HEK293 (cell line): ENCODE measurements at regions not wholly inside any gene's neighbourhood (a gene's known extent, or its start where the extent isn't known, plus 50 kb on each side); places are given as distances from the start of the nearest gene placed in this dataset.

ENCODE experiments used
- CTCF ChIP-seq: fragments of 450-650 bp; formaldehyde crosslinking; IDR thresholded peaks from 2 replicates; pipeline ENCODE4 v1.5.1; 2016; ENCODE audit warnings: missing biosample characterization, missing genetic modification characterization
- KLF8 ChIP-seq: fragments of 450-650 bp; formaldehyde crosslinking; IDR thresholded peaks from 2 replicates; pipeline ENCODE4 v1.5.1; 2016; ENCODE audit warnings: missing biosample characterization, missing genetic modification characterization
- ZBTB1 ChIP-seq: fragments of 450-650 bp; formaldehyde crosslinking; IDR thresholded peaks from 2 replicates; pipeline ENCODE4 v1.5.1; 2016; ENCODE audit warnings: missing biosample characterization, missing genetic modification characterization
- ZNF350 ChIP-seq: fragments of 450-650 bp; formaldehyde crosslinking; IDR thresholded peaks from 2 replicates; pipeline ENCODE4 v1.5.0; 2017; ENCODE audit warnings: missing biosample characterization, mild to moderate bottlenecking, missing genetic modification characterization
- TF ChIP-seq, protein P1 (sequence below): fragments of 450-650 bp; formaldehyde crosslinking; IDR thresholded peaks from 2 replicates; pipeline ENCODE4 v1.5.1; 2016; ENCODE audit warnings: missing biosample characterization, missing genetic modification characterization, low read depth

- TF ChIP-seq, protein P1, sequence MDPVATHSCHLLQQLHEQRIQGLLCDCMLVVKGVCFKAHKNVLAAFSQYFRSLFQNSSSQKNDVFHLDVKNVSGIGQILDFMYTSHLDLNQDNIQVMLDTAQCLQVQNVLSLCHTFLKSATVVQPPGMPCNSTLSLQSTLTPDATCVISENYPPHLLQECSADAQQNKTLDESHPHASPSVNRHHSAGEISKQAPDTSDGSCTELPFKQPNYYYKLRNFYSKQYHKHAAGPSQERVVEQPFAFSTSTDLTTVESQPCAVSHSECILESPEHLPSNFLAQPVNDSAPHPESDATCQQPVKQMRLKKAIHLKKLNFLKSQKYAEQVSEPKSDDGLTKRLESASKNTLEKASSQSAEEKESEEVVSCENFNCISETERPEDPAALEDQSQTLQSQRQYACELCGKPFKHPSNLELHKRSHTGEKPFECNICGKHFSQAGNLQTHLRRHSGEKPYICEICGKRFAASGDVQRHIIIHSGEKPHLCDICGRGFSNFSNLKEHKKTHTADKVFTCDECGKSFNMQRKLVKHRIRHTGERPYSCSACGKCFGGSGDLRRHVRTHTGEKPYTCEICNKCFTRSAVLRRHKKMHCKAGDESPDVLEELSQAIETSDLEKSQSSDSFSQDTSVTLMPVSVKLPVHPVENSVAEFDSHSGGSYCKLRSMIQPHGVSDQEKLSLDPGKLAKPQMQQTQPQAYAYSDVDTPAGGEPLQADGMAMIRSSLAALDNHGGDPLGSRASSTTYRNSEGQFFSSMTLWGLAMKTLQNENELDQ = no peak
- TF ChIP-seq CTCF (tag by site-specific recombination) = no peak
- TF ChIP-seq ZNF350 (tag by site-specific recombination) = no peak
- TF ChIP-seq KLF8 = no peak
- TF ChIP-seq ZBTB1 = no peak
Measured at GRCh38 chr4:120290553-120290952, 223.9 kb upstream of the MAD2L1 start.
